ENCODE measurements at regions not wholly inside any gene's neighbourhood (a gene's known extent, or its start where the extent isn't known, plus 50 kb on each side); places are given as distances from the start of the nearest gene placed in this dataset.
"Not testable (repeated sequence)": the region's sequence is repeated elsewhere in the genome, so short reads cannot be mapped to it uniquely, and the experiment has no call there.

- DNase-seq = no peak
Measured at GRCh38 chr22:48940266-48941032, 887.2 kb downstream of the BRD1 start.

- no peak for DNase-seq
Measured at GRCh38 chr22:48939441-48940265, 888.0 kb downstream of the BRD1 start.

DNA sequence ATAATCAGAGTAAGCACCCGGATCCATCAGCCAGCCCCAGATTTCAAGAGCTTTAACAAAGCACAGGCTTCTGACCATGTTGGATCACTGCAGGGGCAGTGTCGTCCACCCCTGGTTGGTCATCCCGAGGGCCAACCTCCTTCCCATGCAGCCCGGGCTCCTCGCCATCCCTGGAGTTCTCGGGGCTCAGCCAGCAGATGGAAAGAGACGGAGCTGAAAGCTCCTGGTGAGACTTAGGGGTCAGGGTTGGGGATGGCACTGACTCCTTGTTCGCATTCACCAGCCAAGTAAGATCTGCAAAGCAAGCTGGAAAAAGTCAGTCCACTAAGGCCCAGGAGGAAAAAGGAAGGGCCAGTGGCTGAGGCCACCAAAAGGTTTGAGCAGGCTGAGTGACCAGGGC, 888.9 kb downstream of the BRD1 start:
- DNase-seq = no peak

- no peak for DNase-seq
Measured at GRCh38 chr22:48937032-48937639, 890.5 kb downstream of the BRD1 start.

GRCh38 chr22:48936391-48936790, 891.3 kb downstream of the BRD1 start:
- no peak for DNase-seq

DNA sequence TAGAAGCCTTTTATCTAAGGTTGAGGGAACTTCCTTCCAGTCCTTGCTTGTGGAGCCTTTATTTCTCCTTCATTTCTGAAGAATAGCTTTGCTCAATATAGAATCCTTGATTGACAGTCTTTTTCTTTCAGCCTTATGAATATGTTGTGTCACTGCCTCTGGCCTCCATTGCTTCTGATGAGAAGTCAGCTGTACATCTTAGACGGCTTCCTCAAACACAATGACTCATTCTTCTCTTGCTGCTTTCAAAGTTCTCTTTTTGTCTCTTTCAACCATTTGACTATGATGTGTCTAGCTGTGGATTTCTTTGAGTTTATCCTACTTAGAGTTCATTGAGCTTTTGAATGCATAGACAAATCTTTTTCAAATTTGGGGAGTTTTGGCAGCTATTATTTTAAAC, 893.2 kb downstream of the BRD1 start:
- DNase-seq = no peak

GRCh38 chr22:48931452-48931851, 896.2 kb downstream of the BRD1 start:
- no peak for DNase-seq

GRCh38 chr22:48929276-48929790, 898.3 kb downstream of the BRD1 start:
- DNase-seq = no peak

GRCh38 chr22:48927591-48927990, 900.1 kb downstream of the BRD1 start:
- no peak for DNase-seq

GRCh38 chr22:48926643-48927042, 901.0 kb downstream of the BRD1 start:
- DNase-seq = no peak

GRCh38 chr22:48926136-48926535, 901.5 kb downstream of the BRD1 start:
- DNase-seq = no peak

DNA sequence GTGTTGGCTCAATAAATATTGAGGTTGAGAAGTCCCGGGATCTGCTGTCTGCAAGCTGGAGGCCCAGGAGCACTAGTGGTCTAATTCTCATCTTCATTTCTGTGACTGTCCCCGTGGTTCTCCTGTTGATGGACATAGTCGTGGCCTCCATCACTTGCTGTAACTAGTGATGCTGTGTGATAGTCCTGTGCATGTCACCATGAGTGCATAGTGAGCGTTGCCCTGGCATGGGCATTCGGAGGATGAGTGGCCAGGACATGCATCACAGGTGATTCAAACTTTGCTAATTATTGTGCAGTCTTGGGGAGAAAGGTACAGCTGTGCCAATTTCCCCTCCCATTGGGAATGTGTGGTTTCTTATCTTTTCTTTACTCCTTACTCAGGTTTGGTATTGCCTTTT, 902.2 kb downstream of the BRD1 start:
- no peak for DNase-seq

DNA sequence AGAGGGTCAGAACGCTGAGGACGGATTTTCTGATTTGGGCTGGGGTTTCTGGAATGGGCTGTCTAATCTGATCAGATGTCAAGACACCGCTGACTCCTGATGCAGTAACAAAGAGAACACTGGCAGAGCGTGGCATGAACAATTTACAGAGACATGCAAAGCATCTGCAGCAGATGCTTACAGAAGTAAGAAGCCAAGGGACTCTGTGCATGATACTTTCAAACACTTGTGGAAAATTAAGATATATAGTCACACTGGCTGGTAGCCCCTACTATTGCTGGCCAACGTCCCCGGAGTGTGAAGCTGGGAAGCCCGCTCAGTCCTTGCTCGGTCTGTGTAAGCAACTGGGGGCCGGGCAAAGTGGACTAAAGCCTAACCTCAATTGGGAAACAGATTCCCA, 903.7 kb downstream of the BRD1 start:
- no peak for DNase-seq

- DNase-seq = no peak
Measured at GRCh38 chr22:48923165-48923865, 904.4 kb downstream of the BRD1 start.

DNA sequence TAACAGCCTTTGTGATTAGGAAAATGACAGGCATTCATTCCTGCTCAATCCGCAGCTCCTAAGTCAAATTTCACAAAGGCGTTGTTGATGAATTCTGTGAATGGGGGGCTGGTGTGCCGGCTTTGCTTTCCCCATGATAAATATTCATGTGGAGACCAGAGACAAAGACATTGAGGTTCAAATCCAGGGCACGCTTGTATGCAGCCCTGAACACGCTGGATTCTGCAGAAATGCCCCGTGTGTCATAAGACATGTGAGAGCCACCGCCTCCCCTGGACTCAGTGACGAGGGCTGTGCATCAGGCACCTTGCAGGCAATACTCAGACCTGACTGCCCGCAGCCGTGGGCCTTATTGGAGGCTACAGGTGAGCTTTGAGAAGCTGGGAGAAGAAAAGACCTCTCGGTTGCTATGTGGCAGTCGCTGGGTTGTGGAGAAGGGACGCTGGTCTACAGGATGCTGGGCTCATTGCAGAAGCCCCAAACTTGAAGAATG, 906.2 kb downstream of the BRD1 start:
- no peak for DNase-seq

DNA sequence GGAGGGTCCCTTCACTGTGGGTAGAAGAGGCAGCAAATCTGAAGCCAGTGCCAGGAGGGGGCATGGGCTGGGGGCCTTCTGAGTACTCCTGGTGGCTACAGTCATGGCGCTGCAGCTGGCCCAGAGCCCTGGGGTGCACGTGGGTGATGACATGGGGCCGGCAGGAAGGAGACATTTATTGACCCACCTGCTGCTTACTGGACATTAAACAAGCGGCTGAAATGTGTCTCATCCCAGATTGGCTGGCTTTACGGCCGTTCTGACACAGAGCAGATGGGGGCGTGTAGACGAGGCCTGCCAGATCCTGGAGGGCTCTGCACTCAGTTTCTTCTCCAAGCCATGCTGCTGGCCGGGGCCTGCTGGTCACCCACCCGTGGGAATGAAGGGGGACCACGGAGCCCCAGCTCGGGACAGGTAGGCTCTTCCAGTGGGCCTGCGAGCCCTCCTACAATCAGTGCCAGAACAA, 906.9 kb downstream of the BRD1 start:
- DNase-seq = no peak

DNA sequence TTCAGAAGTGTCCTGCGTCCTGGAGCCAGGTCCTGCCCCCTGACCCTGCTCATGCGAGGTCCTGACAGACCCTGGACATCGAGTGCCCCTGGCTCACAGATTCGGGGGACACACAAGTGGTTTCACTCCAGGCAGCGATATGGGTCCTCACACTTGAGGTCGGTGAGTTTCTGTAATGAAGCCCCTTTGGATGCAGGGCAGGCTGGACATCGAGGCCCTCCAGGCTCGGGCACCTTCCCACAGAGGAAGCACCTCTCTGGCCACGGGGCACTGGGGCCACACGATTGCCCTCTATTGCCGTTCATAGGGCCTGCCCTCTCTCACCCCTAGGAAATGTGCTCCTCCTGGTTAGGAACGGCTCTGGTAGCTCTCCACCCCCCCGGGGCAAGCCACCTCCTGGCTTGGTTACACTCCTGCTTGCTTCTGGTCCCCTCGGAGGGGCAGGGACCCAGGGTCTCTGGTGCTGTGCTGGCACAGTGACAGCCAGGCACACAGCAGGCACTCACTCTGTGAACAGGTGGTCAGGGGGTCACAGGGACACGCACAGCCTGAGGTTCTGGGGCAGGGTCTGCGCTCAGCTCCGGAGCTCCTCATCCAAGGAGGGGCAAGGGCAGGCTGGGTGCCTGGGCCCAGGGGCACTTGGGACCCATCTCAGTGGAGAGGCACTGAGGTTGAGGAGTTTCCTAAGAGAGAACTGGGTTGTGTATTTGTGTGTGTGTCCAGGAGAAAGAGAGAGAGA, 907.7 kb downstream of the BRD1 start:
- no peak for DNase-seq

- no peak for DNase-seq
Measured at GRCh38 chr22:48919187-48919590, 908.5 kb downstream of the BRD1 start.

DNA sequence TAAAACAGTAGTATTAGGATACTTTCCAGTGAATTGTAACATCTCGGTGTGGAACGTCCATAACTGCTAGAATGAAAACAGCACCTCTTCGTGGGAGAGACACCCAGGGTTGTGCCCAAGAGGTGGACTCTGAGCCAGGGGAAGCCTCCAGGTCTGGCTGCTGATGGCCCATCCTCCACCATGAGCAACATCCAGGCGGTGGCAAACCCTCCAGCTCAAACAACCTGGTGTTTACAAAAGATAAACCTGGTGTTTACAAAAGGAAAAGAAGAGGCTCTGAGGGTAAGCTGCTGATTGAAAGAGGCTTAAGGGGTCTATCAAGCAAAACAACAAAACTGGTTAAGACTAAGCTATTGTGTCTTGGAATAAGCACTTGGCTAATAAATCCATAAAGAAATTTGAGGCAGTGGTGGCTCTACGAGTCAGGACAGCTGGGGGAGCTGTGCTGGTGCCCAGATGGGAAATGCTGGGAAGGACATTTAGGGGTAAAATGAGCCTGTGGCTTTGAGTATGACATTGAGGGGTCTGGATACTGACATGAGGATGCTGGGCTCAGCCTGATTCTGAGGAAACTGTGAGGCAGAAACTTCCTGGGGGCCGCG, 909.0 kb downstream of the BRD1 start:
- DNase-seq = no peak

DNA sequence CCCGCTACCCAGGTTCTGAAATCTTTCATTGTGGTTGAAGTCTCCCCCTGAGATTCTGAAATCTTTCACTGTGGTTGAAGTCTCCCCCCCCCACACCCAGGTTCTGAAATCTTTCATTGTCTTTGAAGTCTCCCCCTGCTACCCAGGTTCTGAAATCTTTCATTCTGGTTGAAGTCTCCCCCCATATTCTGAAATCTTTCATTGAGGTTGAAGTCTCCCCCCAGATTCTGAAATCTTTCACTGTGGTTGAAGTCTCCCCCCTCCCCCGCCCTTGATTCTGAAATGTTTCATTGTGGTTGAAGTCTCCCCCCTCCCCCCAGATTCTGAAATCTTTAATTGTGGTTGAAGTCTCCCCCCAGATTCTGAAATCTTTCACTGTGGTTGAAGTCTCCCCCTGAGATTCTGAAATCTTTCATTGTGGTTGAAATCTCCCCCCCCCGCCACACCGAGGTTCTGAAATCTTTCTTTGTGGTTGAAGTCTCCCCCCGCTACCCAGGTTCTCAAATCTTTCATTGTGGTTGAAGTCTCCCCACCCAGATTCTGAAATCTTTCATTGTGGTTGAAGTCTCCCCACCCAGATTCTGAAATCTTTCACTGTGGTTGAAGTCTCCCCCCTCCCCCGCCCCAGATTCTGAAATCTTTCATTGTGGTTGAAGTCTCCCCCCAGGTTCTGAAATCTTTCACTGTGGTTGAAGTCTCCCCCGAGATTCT, 915.2 kb downstream of the BRD1 start:
- not testable (repeated sequence) for DNase-seq

DNA sequence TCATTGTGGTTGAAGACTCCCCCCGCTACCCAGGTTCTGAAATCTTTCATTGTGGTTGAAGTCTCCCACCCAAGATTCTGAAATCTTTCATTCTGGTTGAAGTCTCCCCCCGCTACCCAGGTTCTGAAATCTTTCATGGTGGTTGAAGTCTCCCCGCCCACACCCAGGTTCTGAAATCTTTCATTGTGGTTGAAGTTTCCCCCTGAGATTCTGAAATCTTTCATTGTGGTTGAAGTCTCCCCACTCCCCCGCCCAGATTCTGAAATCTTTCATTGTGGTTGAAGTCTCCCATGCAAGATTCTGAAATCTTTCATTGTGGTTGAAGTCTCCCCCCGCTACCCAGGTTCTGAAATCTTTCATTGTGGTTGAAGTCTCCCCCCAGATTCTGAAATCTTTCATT, 916.0 kb downstream of the BRD1 start:
- DNase-seq = not testable (repeated sequence)

All from NCI-H1417 treated with DMSO at 0.1 percent for 48 hours (cell line).